ENCODE measurements at regions not wholly inside any gene's neighbourhood (a gene's known extent, or its start where the extent isn't known, plus 50 kb on each side); places are given as distances from the start of the nearest gene placed in this dataset.

DNA sequence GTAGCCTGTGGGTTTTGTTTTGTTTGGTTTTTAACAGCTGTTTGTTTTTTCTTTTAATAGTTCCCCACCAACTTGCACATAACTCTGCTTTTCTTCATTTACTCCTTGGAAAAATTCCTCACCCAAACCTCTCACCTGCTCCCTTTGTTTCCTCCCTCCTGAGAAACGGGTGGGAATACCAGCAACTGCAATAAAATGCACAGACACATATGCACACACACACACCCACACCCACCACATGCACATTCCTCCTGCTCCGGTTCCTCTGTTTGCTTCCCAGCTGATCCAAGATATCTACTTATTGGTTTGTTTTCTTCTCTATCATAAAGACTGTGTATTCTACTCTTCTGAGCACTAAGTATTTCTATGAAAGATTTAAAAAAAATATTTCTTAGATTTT is 161.1 kb upstream of the EPHA7 start:
- H3K4me2 ChIP-seq (ENCODE audit: low read depth, low read length): no peak overlapping the region
- H2AFZ ChIP-seq (ENCODE audit: low read length): no peak overlapping the region
- no peaks in the 10 kb centered on the region for H3K79me2 ChIP-seq (ENCODE audit: low read length)
- H3K9me3 ChIP-seq (replicated peaks; ENCODE audit: insufficient read depth, low read length): no peaks in the 10 kb centered on the region
- DNase-seq: no peak
- H4K20me1 ChIP-seq (ENCODE audit: insufficient read depth, low read length): no peaks in the 10 kb centered on the region
- H3K9me2 ChIP-seq (replicated peaks; ENCODE audit: insufficient read depth, low read length): no peaks in the 10 kb centered on the region
- no peaks in the 10 kb centered on the region for H3F3A ChIP-seq (ENCODE audit: insufficient read depth, low read length)
- no peak overlapping the region for H3K27ac ChIP-seq (ENCODE audit: low read length)
- no peaks in the 10 kb centered on the region for H3K36me3 ChIP-seq (replicated peaks; ENCODE audit: insufficient read depth, low read length)
- H3K4me1 ChIP-seq (ENCODE audit: low read length): no peaks in the 10 kb centered on the region
- H3K9ac ChIP-seq (ENCODE audit: low read length): no peak overlapping the region
- TF ChIP-seq EZH2 (optimal IDR thresholded peaks at IDR 0.05; ENCODE audit: low read depth, low read length): no peak
- TF ChIP-seq EZH2phosphoT487 (IDR thresholded peaks at IDR 0.05; ENCODE audit: low read length): no peak
- TF ChIP-seq, protein P1, sequence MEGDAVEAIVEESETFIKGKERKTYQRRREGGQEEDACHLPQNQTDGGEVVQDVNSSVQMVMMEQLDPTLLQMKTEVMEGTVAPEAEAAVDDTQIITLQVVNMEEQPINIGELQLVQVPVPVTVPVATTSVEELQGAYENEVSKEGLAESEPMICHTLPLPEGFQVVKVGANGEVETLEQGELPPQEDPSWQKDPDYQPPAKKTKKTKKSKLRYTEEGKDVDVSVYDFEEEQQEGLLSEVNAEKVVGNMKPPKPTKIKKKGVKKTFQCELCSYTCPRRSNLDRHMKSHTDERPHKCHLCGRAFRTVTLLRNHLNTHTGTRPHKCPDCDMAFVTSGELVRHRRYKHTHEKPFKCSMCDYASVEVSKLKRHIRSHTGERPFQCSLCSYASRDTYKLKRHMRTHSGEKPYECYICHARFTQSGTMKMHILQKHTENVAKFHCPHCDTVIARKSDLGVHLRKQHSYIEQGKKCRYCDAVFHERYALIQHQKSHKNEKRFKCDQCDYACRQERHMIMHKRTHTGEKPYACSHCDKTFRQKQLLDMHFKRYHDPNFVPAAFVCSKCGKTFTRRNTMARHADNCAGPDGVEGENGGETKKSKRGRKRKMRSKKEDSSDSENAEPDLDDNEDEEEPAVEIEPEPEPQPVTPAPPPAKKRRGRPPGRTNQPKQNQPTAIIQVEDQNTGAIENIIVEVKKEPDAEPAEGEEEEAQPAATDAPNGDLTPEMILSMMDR (IDR thresholded peaks at IDR 0.05; ENCODE audit: low read length): no peak
- H3K4me3 ChIP-seq (ENCODE audit: low read length): no peak overlapping the region
- H3K27me3 ChIP-seq (replicated peaks; ENCODE audit: insufficient read depth, low read length): no peaks in the 10 kb centered on the region

GRCh38 chr6:93575495-93576267 is 156.3 kb upstream of the EPHA7 start:
- H3K4me2 ChIP-seq (ENCODE audit: low read depth, low read length): no peak overlapping the region
- H3K4me1 ChIP-seq (ENCODE audit: low read length): no peaks in the 10 kb centered on the region
- no peak for DNase-seq
- H3K4me3 ChIP-seq (ENCODE audit: low read length): no peak overlapping the region
- no peaks in the 10 kb centered on the region for H3K27me3 ChIP-seq (replicated peaks; ENCODE audit: insufficient read depth, low read length)
- H3K9me3 ChIP-seq (replicated peaks; ENCODE audit: insufficient read depth, low read length): no peaks in the 10 kb centered on the region
- H3K79me2 ChIP-seq (ENCODE audit: low read length): no peaks in the 10 kb centered on the region
- H2AFZ ChIP-seq (ENCODE audit: low read length): no peak overlapping the region
- no peaks in the 10 kb centered on the region for H4K20me1 ChIP-seq (ENCODE audit: insufficient read depth, low read length)
- H3K9me2 ChIP-seq (replicated peaks; ENCODE audit: insufficient read depth, low read length): no peaks in the 10 kb centered on the region
- no peaks in the 10 kb centered on the region for H3K36me3 ChIP-seq (replicated peaks; ENCODE audit: insufficient read depth, low read length)
- H3K9ac ChIP-seq (ENCODE audit: low read length): no peak overlapping the region
- no peaks in the 10 kb centered on the region for H3F3A ChIP-seq (ENCODE audit: insufficient read depth, low read length)
- H3K27ac ChIP-seq (ENCODE audit: low read length): no peak overlapping the region
- TF ChIP-seq EZH2 (optimal IDR thresholded peaks at IDR 0.05; ENCODE audit: low read depth, low read length): no peak

DNA sequence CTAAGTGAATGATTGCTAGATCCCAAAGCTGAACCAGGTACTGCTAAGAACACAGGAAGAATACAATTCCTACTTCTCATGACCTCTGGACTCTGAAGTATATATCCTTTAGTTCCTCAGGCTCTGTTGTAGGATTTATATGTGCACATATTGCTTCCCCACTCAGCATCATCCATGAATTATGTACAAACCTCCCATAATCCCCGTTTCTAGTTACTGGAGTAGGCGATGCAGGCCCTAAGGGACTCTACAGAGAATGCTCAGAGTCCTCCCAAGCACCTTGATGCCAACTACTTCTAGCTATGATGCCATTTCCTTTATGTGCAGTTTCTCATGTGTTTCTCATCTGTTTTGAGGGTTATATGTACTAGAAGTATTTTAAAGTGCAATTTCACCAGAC is 154.9 kb upstream of the EPHA7 start:
- H3K9me2 ChIP-seq (replicated peaks; ENCODE audit: insufficient read depth, low read length): no peaks in the 10 kb centered on the region
- no peaks in the 10 kb centered on the region for H3K9me3 ChIP-seq (replicated peaks; ENCODE audit: insufficient read depth, low read length)
- no peaks in the 10 kb centered on the region for H3F3A ChIP-seq (ENCODE audit: insufficient read depth, low read length)
- H4K20me1 ChIP-seq (ENCODE audit: insufficient read depth, low read length): no peaks in the 10 kb centered on the region
- H2AFZ ChIP-seq (ENCODE audit: low read length): no peak overlapping the region
- H3K27me3 ChIP-seq (replicated peaks; ENCODE audit: insufficient read depth, low read length): no peaks in the 10 kb centered on the region
- no peak for DNase-seq
- H3K79me2 ChIP-seq (ENCODE audit: low read length): no peaks in the 10 kb centered on the region
- TF ChIP-seq EZH2 (optimal IDR thresholded peaks at IDR 0.05; ENCODE audit: low read depth, low read length) (no peak), EZH2phosphoT487 (IDR thresholded peaks at IDR 0.05; ENCODE audit: low read length) (no peak)
- TF ChIP-seq, protein P1 (IDR thresholded peaks at IDR 0.05; ENCODE audit: low read length): no peak
- no peak overlapping the region for H3K4me2 ChIP-seq (ENCODE audit: low read depth, low read length)
- H3K4me1 ChIP-seq (ENCODE audit: low read length): no peaks in the 10 kb centered on the region
- no peak overlapping the region for H3K4me3 ChIP-seq (ENCODE audit: low read length)
- no peaks in the 10 kb centered on the region for H3K36me3 ChIP-seq (replicated peaks; ENCODE audit: insufficient read depth, low read length)
- no peak overlapping the region for H3K27ac ChIP-seq (ENCODE audit: low read length)
- H3K9ac ChIP-seq (ENCODE audit: low read length): no peak overlapping the region

DNA sequence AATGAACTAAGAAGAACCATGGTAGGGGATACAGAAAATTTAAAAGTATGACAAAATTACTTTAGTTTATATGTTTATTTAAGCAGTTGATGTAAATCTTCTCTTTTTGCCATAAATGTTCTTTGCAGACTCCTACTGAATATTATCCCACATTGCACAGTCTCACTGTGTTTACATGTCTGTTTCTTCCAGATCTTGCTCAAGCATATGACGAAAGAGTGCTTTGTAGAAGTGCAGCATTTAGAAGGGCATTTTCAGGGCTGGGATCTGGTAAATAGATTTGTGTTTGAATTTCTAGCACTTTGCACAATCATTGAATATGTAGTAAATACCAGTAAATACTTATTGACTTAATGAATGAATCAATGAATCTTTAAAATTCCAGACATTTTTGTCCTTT is 152.0 kb upstream of the EPHA7 start:
- H3K27ac ChIP-seq (ENCODE audit: low read length): no peak overlapping the region
- H2AFZ ChIP-seq (ENCODE audit: low read length): no peak overlapping the region

More for the DNA sequence above, 152.0 kb upstream of the EPHA7 start:
- no peaks in the 10 kb centered on the region for H4K20me1 ChIP-seq (ENCODE audit: insufficient read depth, low read length)
- no peak for DNase-seq
- no peaks in the 10 kb centered on the region for H3K36me3 ChIP-seq (replicated peaks; ENCODE audit: insufficient read depth, low read length)
- H3K27me3 ChIP-seq (replicated peaks; ENCODE audit: insufficient read depth, low read length): no peaks in the 10 kb centered on the region
- H3K4me1 ChIP-seq (ENCODE audit: low read length): no peaks in the 10 kb centered on the region
- H3K9me2 ChIP-seq (replicated peaks; ENCODE audit: insufficient read depth, low read length): no peaks in the 10 kb centered on the region
- H3K9me3 ChIP-seq (replicated peaks; ENCODE audit: insufficient read depth, low read length): no peaks in the 10 kb centered on the region
- TF ChIP-seq EZH2phosphoT487 (IDR thresholded peaks at IDR 0.05; ENCODE audit: low read length): no peak
- TF ChIP-seq, protein P1 (IDR thresholded peaks at IDR 0.05; ENCODE audit: low read length): no peak
- TF ChIP-seq EZH2 (optimal IDR thresholded peaks at IDR 0.05; ENCODE audit: low read depth, low read length): no peak
- no peak overlapping the region for H3K4me2 ChIP-seq (ENCODE audit: low read depth, low read length)
- H3K4me3 ChIP-seq (ENCODE audit: low read length): no peak overlapping the region
- no peak overlapping the region for H3K9ac ChIP-seq (ENCODE audit: low read length)
- H3F3A ChIP-seq (ENCODE audit: insufficient read depth, low read length): no peaks in the 10 kb centered on the region
- no peaks in the 10 kb centered on the region for H3K79me2 ChIP-seq (ENCODE audit: low read length)

Data from MM.1S (cell line).